Suppressor macrophage treated with lipopolysaccharide for 4 hours (primary cell): ENCODE measurements at regions not wholly inside any gene's neighbourhood (a gene's known extent, or its start where the extent isn't known, plus 50 kb on each side); places are given as distances from the start of the nearest gene placed in this dataset.

Experiments
- DNase-seq: peaks from one replicate; pipeline ENCODE4 v3.0.0-alpha.2; 2020

- no peak for DNase-seq
Observed at GRCh38 chr12:132439333-132439904, 50.5 kb upstream of the FBRSL1 start.

GRCh38 chr12:132438726-132439125 lies 51.2 kb upstream of the FBRSL1 start:
- DNase-seq, result no peak

GRCh38 chr12:132437943-132438700 lies 51.8 kb upstream of the FBRSL1 start:
- no peak for DNase-seq

- DNase-seq, result no peak
Observed at GRCh38 chr12:132437252-132437932, 52.6 kb upstream of the FBRSL1 start.

GRCh38 chr12:132436791-132437251 lies 53.1 kb upstream of the FBRSL1 start:
- DNase-seq, result no peak

GRCh38 chr12:132435486-132436187 lies 54.3 kb upstream of the FBRSL1 start:
- no peak for DNase-seq

- DNase-seq, result no peak
Observed at GRCh38 chr12:132433641-132434395, 56.1 kb upstream of the FBRSL1 start.

- DNase-seq, result no peak
Observed at GRCh38 chr12:132432721-132433577, 57.0 kb upstream of the FBRSL1 start.

GRCh38 chr12:132432126-132432705 lies 57.7 kb upstream of the FBRSL1 start:
- DNase-seq, result no peak

GRCh38 chr12:132430838-132431774 lies 58.8 kb upstream of the FBRSL1 start:
- no peak for DNase-seq

GRCh38 chr12:132429946-132430643 lies 59.9 kb upstream of the FBRSL1 start:
- peak; percentile 6 for DNase-seq

- DNase-seq, result no peak
Observed at GRCh38 chr12:132429602-132429945, 60.4 kb upstream of the FBRSL1 start.

- peak; percentile 64 for DNase-seq
Observed at GRCh38 chr12:132428936-132429601, 60.9 kb upstream of the FBRSL1 start.

- no peak for DNase-seq
Observed at GRCh38 chr12:132427999-132428935, 61.7 kb upstream of the FBRSL1 start.

- no peak for DNase-seq
Observed at GRCh38 chr12:132427174-132427768, 62.7 kb upstream of the FBRSL1 start.

GRCh38 chr12:132426349-132427173 lies 63.4 kb upstream of the FBRSL1 start:
- no peak for DNase-seq
